ENCODE measurements at regions not wholly inside any gene's neighbourhood (a gene's known extent, or its start where the extent isn't known, plus 50 kb on each side); places are given as distances from the start of the nearest gene placed in this dataset.
"Not testable (repeated sequence)": the region's sequence is repeated elsewhere in the genome, so short reads cannot be mapped to it uniquely, and the experiment has no call there.

DNA sequence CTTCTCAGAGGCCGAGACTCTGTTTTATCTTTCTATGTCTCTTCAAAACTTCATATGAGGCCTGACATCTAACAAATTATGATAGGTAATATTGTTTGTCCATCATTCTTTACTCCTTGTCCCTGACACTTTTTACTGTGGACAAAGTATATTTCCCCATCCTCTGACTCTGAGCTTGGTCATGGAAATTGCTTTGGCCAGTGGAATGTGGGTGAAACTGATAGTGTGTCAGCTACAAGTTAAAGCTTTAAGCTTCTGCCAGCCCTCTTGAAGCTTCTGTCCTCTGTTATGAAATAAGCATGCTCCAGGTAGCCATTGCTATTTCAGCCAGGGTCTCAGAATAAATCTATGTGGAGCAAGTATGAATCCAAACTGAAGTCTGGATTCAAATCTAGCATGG is 604.6 kb downstream of the BCOR start:
- DNase-seq: no peak
- no peaks in the 10 kb centered on the region for H3K9me3 ChIP-seq
- peaks cover 0 to 16% (median 0%) of the 10 kb centered on the region in 4 donors for H3K4me1 ChIP-seq
- H3K36me3 ChIP-seq: no peaks in the 10 kb centered on the region
- no peaks in the 10 kb centered on the region for H3K27me3 ChIP-seq
- WGBS, 2 donors (ENCODE audit: low coverage in 1 of 2): 86% methylated on average over 1 of the region's 1 CpG; no CpG with 5 or more reads in 1 of the 2 donors
- no peak overlapping the region for H3K4me3 ChIP-seq
- no peak for TF ChIP-seq POLR2A (IDR thresholded peaks at IDR 0.05)
- TF ChIP-seq, protein P1, sequence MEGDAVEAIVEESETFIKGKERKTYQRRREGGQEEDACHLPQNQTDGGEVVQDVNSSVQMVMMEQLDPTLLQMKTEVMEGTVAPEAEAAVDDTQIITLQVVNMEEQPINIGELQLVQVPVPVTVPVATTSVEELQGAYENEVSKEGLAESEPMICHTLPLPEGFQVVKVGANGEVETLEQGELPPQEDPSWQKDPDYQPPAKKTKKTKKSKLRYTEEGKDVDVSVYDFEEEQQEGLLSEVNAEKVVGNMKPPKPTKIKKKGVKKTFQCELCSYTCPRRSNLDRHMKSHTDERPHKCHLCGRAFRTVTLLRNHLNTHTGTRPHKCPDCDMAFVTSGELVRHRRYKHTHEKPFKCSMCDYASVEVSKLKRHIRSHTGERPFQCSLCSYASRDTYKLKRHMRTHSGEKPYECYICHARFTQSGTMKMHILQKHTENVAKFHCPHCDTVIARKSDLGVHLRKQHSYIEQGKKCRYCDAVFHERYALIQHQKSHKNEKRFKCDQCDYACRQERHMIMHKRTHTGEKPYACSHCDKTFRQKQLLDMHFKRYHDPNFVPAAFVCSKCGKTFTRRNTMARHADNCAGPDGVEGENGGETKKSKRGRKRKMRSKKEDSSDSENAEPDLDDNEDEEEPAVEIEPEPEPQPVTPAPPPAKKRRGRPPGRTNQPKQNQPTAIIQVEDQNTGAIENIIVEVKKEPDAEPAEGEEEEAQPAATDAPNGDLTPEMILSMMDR (IDR thresholded peaks at IDR 0.05): no peak
- TF ChIP-seq EP300 (IDR thresholded peaks at IDR 0.05; ENCODE audit: low read depth): no peak
- TF ChIP-seq POLR2AphosphoS5 (IDR thresholded peaks at IDR 0.05): no peak
- H3K27ac ChIP-seq: no peak overlapping the region
- intact Hi-C loops (cut with DNase I; ENCODE audit: low total_unique reads): no loop called here
- in situ Hi-C loops (cut with MboI; ENCODE audit: low pct_ligation_motif_present in 1 of 4, low pct_unique_long_range_greater_than_20kb in 1 of 4, low sequenced_read_pairs in 3 of 4): no loop called here

DNA sequence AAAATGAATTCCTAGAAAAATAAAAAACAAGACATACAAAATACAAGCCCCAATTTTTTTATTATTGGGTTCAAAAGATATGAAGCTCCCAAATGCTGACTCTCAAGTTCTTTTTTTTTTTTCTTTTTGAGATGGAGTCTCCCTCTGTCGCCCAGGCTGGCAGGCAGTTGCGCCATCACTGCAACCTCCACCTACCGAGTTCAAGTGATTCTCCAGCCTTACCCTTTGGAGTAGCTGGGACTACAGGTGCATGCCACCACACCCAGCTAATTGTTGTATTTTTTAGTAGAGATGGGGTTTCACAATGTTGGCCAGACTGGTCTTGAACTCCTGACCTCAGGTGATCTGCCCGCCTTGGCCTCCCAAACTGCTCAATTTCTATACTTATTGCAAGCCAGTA is 600.6 kb downstream of the BCOR start:
- WGBS, 2 donors (ENCODE audit: low coverage in 1 of 2): 92 to 96% methylated on average over 4 of the region's 4 CpGs
- H3K27me3 ChIP-seq; in situ Hi-C loops (cut with MboI; ENCODE audit: low pct_ligation_motif_present in 1 of 4, low pct_unique_long_range_greater_than_20kb in 1 of 4, low sequenced_read_pairs in 3 of 4); intact Hi-C loops (cut with DNase I; ENCODE audit: low total_unique reads); H3K36me3 ChIP-seq; H3K4me3 ChIP-seq; DNase-seq; H3K4me1 ChIP-seq; H3K27ac ChIP-seq; H3K9me3 ChIP-seq: not testable (repeated sequence)

DNA sequence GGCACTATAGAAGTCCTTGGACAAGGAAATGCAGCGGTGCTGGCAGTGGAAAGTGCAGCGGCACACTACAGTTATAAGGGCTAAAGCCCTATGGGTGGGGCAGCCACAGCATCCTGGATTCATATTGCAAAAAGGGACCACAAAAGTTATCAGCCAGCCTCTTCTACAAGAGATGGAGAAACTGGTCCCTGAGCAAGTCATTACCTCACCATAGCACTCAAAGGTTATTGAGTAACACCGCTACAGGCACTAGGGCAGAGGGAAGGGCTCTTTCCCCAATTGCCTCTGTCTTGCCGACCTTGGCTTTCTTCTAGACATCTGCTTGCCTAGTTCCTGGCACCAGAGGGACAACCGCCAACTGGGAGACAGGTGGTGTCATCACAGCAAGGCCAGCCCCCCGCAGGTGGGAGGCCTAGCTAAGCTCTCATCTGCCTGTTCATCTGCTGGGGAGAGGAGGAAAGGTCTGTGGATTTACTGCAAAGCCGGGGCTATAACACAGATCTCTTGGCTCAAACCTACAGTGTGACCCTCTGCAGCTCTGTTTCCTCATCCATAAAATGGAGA is 600.0 kb downstream of the BCOR start:
- no peak for DNase-seq
- H3K4me1 ChIP-seq: peaks cover 0 to 1% (median 0%) of the 10 kb centered on the region in 4 donors
- in situ Hi-C loops (cut with MboI; ENCODE audit: low pct_ligation_motif_present in 1 of 4, low pct_unique_long_range_greater_than_20kb in 1 of 4, low sequenced_read_pairs in 3 of 4): no loop called here
- no peak overlapping the region for H3K4me3 ChIP-seq
- H3K27ac ChIP-seq: no peak overlapping the region
- no peaks in the 10 kb centered on the region for H3K9me3 ChIP-seq
- intact Hi-C loops (cut with DNase I; ENCODE audit: low total_unique reads): no loop called here
- no peaks in the 10 kb centered on the region for H3K27me3 ChIP-seq
- whole genome bisulfite sequencing, 2 donors (ENCODE audit: low coverage in 1 of 2): 80% methylated on average over 7 of the region's 7 CpGs; no CpG with 5 or more reads in 1 of the 2 donors
- H3K36me3 ChIP-seq: no peaks in the 10 kb centered on the region
- TF ChIP-seq EP300 (IDR thresholded peaks at IDR 0.05; ENCODE audit: low read depth): no peak
- TF ChIP-seq, protein P1 (IDR thresholded peaks at IDR 0.05): no peak
- TF ChIP-seq POLR2AphosphoS5 (IDR thresholded peaks at IDR 0.05): no peak
- no peak for TF ChIP-seq POLR2A (IDR thresholded peaks at IDR 0.05)

DNA sequence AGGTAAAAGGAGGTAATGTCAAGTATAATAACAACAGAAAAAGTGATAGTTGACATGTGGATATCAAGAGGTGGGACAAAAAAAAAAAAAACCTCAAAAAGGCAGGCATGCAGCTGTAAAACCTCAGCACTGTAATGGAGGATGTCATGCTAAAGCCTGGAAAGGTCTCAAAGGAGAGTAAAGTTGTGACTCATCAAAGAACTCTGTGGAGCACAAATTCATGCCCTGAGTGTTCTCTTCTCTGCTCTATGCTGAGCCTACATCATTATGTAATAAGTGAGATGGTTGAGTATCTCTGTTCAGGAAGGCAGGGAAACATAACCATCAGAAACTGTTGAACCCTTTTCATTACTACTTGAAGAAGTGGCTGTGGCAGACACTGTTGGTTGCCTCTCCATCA is 597.8 kb downstream of the BCOR start:
- H3K4me1 ChIP-seq: no peaks in the 10 kb centered on the region
- H3K36me3 ChIP-seq: no peaks in the 10 kb centered on the region
- DNase-seq: no peak
- no peak overlapping the region for H3K27ac ChIP-seq
- TF ChIP-seq, protein P1 (IDR thresholded peaks at IDR 0.05): no peak
- TF ChIP-seq POLR2AphosphoS5 (IDR thresholded peaks at IDR 0.05): no peak
- no peak for TF ChIP-seq EP300 (IDR thresholded peaks at IDR 0.05; ENCODE audit: low read depth)
- TF ChIP-seq POLR2A (IDR thresholded peaks at IDR 0.05): no peak
- in situ Hi-C loops (cut with MboI; ENCODE audit: low pct_ligation_motif_present in 1 of 4, low pct_unique_long_range_greater_than_20kb in 1 of 4, low sequenced_read_pairs in 3 of 4): no loop called here
- no peak overlapping the region for H3K4me3 ChIP-seq
- intact Hi-C loops (cut with DNase I; ENCODE audit: low total_unique reads): no loop called here
- H3K27me3 ChIP-seq: no peaks in the 10 kb centered on the region
- no peaks in the 10 kb centered on the region for H3K9me3 ChIP-seq

DNA sequence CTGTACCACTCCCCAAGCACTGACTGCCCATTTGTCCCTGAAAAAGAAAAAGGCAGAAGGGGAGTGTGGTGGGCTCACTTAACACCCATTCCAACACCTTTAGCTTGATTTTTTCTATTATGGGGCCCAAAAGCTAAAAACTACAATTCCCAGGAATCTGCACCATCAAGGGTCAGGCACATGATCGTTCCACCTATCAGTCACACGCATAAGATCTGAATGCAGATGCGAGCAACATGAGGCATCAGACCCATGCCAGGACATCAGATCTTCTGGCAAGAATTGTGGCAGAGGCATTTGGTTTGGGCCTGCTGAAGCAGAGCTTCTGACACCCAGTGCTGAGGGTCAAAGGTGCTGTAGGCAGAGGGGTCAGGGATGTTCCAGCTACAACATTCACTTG is 595.9 kb downstream of the BCOR start:
- Histone ChIP-seq H3K36me3 (no peaks in the 10 kb centered on the region), H3K9me3 (no peaks in the 10 kb centered on the region), H3K4me1 (no peaks in the 10 kb centered on the region), H3K27me3 (no peaks in the 10 kb centered on the region), H3K4me3 (no peak overlapping the region), H3K27ac (no peak overlapping the region)
- WGBS, 2 donors (ENCODE audit: low coverage in 1 of 2): 91% methylated on average over 3 of the region's 3 CpGs; no CpG with 5 or more reads in 1 of the 2 donors
- TF ChIP-seq EP300 (IDR thresholded peaks at IDR 0.05; ENCODE audit: low read depth) (no peak), POLR2A (IDR thresholded peaks at IDR 0.05) (no peak), POLR2AphosphoS5 (IDR thresholded peaks at IDR 0.05) (no peak)
- TF ChIP-seq, protein P1 (IDR thresholded peaks at IDR 0.05): no peak
- in situ Hi-C loops (cut with MboI; ENCODE audit: low pct_ligation_motif_present in 1 of 4, low pct_unique_long_range_greater_than_20kb in 1 of 4, low sequenced_read_pairs in 3 of 4) (no loop called here), intact Hi-C loops (cut with DNase I; ENCODE audit: low total_unique reads) (no loop called here)
- DNase-seq: no peak

Data from transverse colon (tissue), 4 donors.